IMR-90 (cell line): ENCODE measurements at regions not wholly inside any gene's neighbourhood (a gene's known extent, or its start where the extent isn't known, plus 50 kb on each side); places are given as distances from the start of the nearest gene placed in this dataset.
"Not testable (repeated sequence)": the region's sequence is repeated elsewhere in the genome, so short reads cannot be mapped to it uniquely, and the experiment has no call there.

ENCODE experiments used
- ATAC-seq: fragments of 200-7000 bp; cut with Tn5 transposase; 2 replicates; pipeline ENCODE4 v1.9.1; 2020; ENCODE audit warnings: low read depth, mild to moderate bottlenecking, moderate library complexity
- BruUV-seq: library from RNA; stranded (reverse); fragments of 400-500 nt; replicated peaks from 2 replicates; lab custom pipeline; 2021; lab: Mats Ljungman, UMichigan
- CTCF ChIA-PET: fragments of 300-600 bp; formaldehyde crosslinking; extraction: SDS; loops from one replicate; lab custom pipeline; 2021; ENCODE audit warnings: antibody characterized with exemption; lab: Yijun Ruan, JAX
- POLR2A ChIA-PET: fragments of 300-600 bp; sonication (Branson Sonifier 250); formaldehyde crosslinking; loops from one replicate; lab custom pipeline; 2022; ENCODE audit warnings: antibody characterized with exemption; ENCODE audit not compliant: unreplicated experiment; lab: Charles Lee
- DNase-seq: peaks from one replicate; pipeline ENCODE4 v3.0.0; 2013
- H2AFZ ChIP-seq: replicated peaks from 2 replicates; pipeline ENCODE3; 2013; ENCODE audit warnings: low read length, mild to moderate bottlenecking; ENCODE audit not compliant: poor library complexity
- H2AK5ac ChIP-seq: 2 replicates; pipeline ENCODE4 v1.6.1; 2013; ENCODE audit warnings: low read depth, low read length, inconsistent platforms
- H2AK9ac ChIP-seq: replicated peaks from 2 replicates; pipeline ENCODE3; 2013; ENCODE audit warnings: mild to moderate bottlenecking, low read depth, low read length, moderate library complexity; ENCODE audit not compliant: poor library complexity
- H2BK120ac ChIP-seq: 2 replicates; pipeline ENCODE4 v1.6.1; 2013; ENCODE audit warnings: low read depth, low read length, inconsistent platforms
- H2BK15ac ChIP-seq: 3 replicates; pipeline ENCODE4 v1.6.1; 2013; ENCODE audit warnings: low read depth, low read length, inconsistent platforms
- H2BK20ac ChIP-seq: 2 replicates; pipeline ENCODE4 v1.6.1; 2013; ENCODE audit warnings: low read depth, mild to moderate bottlenecking, inconsistent platforms, low read length, moderate library complexity
- H2BK5ac ChIP-seq: 2 replicates; pipeline ENCODE4 v1.6.1; 2013; ENCODE audit warnings: mild to moderate bottlenecking, low read depth, low read length, inconsistent platforms; ENCODE audit not compliant: poor library complexity, severe bottlenecking
- H3K14ac ChIP-seq: replicated peaks from 2 replicates; pipeline ENCODE4 v1.6.1; 2013; ENCODE audit warnings: low read depth, low read length, inconsistent platforms
- H3K18ac ChIP-seq: 2 replicates; pipeline ENCODE4 v1.6.1; 2013; ENCODE audit warnings: low read depth, low read length, control low read depth
- H3K23ac ChIP-seq: 2 replicates; pipeline ENCODE4 v1.6.1; 2013; ENCODE audit warnings: low read depth, low read length, inconsistent platforms
- H3K27ac ChIP-seq: 2 replicates; pipeline ENCODE4 v1.5.1; 2013; ENCODE audit warnings: mild to moderate bottlenecking, control low read depth, low read length; ENCODE audit not compliant: insufficient read depth
- H3K27me3 ChIP-seq: 2 replicates; pipeline ENCODE4 v1.6.1; 2013; ENCODE audit warnings: low read length; ENCODE audit not compliant: control insufficient read depth, insufficient read depth
- H3K36me3 ChIP-seq: 2 replicates; pipeline ENCODE4 v1.6.1; 2013; ENCODE audit warnings: low read length, mixed read lengths; ENCODE audit not compliant: control insufficient read depth, insufficient read depth
- H3K4ac ChIP-seq: 2 replicates; pipeline ENCODE4 v1.6.1; 2013; ENCODE audit warnings: low read depth, low read length, inconsistent platforms
- H3K4me1 ChIP-seq: 2 replicates; pipeline ENCODE4 v1.6.1; 2013; ENCODE audit warnings: low read length, mixed read lengths; ENCODE audit not compliant: control insufficient read depth, insufficient read depth
- H3K4me2 ChIP-seq: 2 replicates; pipeline ENCODE4 v1.6.1; 2013; ENCODE audit warnings: low read depth, mild to moderate bottlenecking, control low read depth, low read length, moderate library complexity
- H3K4me3 ChIP-seq: 2 replicates; pipeline ENCODE4 v1.5.1; 2013; ENCODE audit warnings: low read depth, mild to moderate bottlenecking, control low read depth, low read length, moderate library complexity; ENCODE audit not compliant: insufficient read depth
- H3K56ac ChIP-seq: 2 replicates; pipeline ENCODE4 v1.6.1; 2013; ENCODE audit warnings: low read length, inconsistent platforms; ENCODE audit not compliant: insufficient read depth; ENCODE audit errors: extremely low read depth
- H3K79me1 ChIP-seq, 2 experiments: 2 replicates each; pipeline ENCODE4 v1.6.1; 2013; ENCODE audit warnings: low read length in 2 of 2, inconsistent platforms in 1 of 2, low read depth in 1 of 2
- H3K9ac ChIP-seq: 2 replicates; pipeline ENCODE4 v1.6.1; 2013; ENCODE audit warnings: low read depth, low read length, control low read depth
- H3K9me1 ChIP-seq: 2 replicates; pipeline ENCODE4 v1.6.1; 2013; ENCODE audit warnings: low read length, inconsistent platforms; ENCODE audit not compliant: insufficient read depth
- H3K9me3 ChIP-seq: 2 replicates; pipeline ENCODE4 v1.6.1; 2013; ENCODE audit warnings: low read length; ENCODE audit not compliant: control insufficient read depth, insufficient read depth
- H4K20me1 ChIP-seq: 2 replicates; pipeline ENCODE4 v1.6.1; 2013; ENCODE audit warnings: low read length, inconsistent platforms; ENCODE audit not compliant: insufficient read depth
- H4K5ac ChIP-seq: 2 replicates; pipeline ENCODE4 v1.6.1; 2013; ENCODE audit warnings: mild to moderate bottlenecking, low read depth, low read length, control low read depth
- H4K8ac ChIP-seq, 2 experiments: 2 replicates each; pipeline ENCODE4 v1.6.1; 2013; ENCODE audit warnings: low read depth in 2 of 2, low read length in 2 of 2, control low read depth in 1 of 2, inconsistent platforms in 1 of 2
- H4K91ac ChIP-seq: 2 replicates; pipeline ENCODE4 v1.6.1; 2013; ENCODE audit warnings: low read depth, low read length, inconsistent platforms; ENCODE audit not compliant: insufficient read depth
- WGBS, 2 experiments: methylation state at CpG; one replicate each; pipeline versions ENCODE4 v1.1.5 to v1.1.7; 2013; ENCODE audit warnings: missing lambda C conversion rate in 2 of 2; ENCODE audit not compliant: insufficient read length in 1 of 2; ENCODE audit errors: extremely low coverage in 2 of 2; 5-methylcytosine and 5-hydroxymethylcytosine counted together
- dilution Hi-C: fragments of 300-500 bp; cut with HindIII; formaldehyde crosslinking; loops from one replicate; pipeline ENCODE4 v1.14.3; 2018; ENCODE audit warnings: low sequenced_read_pairs; ENCODE audit not compliant: unreplicated experiment
- in situ Hi-C: fragments of 300-500 bp; cut with MboI; formaldehyde crosslinking; loops from 3 replicates; pipeline ENCODE4 v1.14.3; 2019; ENCODE audit warnings: low sequenced_read_pairs, inconsistent platforms, mixed read lengths
- intact Hi-C: fragments of 100-400 bp; cut with micrococcal nuclease; formaldehyde crosslinking; loops from 2 replicates; pipeline ENCODE4 v1.10.0; 2022

DNA sequence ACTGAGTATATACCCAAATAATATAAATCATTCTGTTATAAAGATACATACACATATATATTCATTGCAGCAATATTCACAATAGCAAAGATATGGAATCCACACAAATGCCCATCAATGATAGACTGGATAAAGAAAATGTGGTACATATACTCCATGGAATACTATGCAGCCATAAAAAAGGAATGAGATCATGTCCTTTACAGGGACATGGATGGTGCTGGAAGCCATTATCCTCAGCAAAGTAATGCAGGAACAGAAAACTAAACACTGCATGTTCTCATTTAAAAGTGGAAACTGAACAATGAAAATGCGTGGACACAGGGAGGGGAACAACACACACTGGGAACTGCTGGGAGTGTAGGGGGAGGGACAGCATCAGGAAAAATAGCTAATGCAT, 1344.2 kb downstream of the AMY1C start:
- H3K27ac ChIP-seq, H3K4me1 ChIP-seq, H3K4me3 ChIP-seq, H3K23ac ChIP-seq, H4K91ac ChIP-seq, H3K56ac ChIP-seq, ATAC-seq, H4K20me1 ChIP-seq, H3K4ac ChIP-seq, H3K18ac ChIP-seq, BruUV-seq, CTCF ChIA-PET, dilution Hi-C loops, H3K9me3 ChIP-seq, H3K4me2 ChIP-seq, H2AFZ ChIP-seq, H3K9ac ChIP-seq, H3K36me3 ChIP-seq, H2BK120ac ChIP-seq, in situ Hi-C loops, H2BK5ac ChIP-seq, H4K8ac ChIP-seq, intact Hi-C loops, POLR2A ChIA-PET, H3K27me3 ChIP-seq, H3K9me1 ChIP-seq, H4K5ac ChIP-seq, H3K14ac ChIP-seq, H2AK5ac ChIP-seq, H2AK9ac ChIP-seq, H2BK20ac ChIP-seq, H2BK15ac ChIP-seq, DNase-seq, H3K79me1 ChIP-seq: not testable (repeated sequence)
- WGBS, 2 experiments = no CpG with 5 or more reads among the region's 1 CpG
